NB4 (cell line): ENCODE measurements at regions not wholly inside any gene's neighbourhood (a gene's known extent, or its start where the extent isn't known, plus 50 kb on each side); places are given as distances from the start of the nearest gene placed in this dataset.

ENCODE experiments used
- DNase-seq: peaks from one replicate; pipeline ENCODE4 v3.0.0; 2010; ENCODE audit warnings: low read depth
- H3K4me3 ChIP-seq: one replicate; pipeline ENCODE4 v1.5.1; 2011; ENCODE audit warnings: mild to moderate bottlenecking, low read depth, low read length, moderate library complexity
- MYC ChIP-seq: IDR thresholded peaks from 2 replicates; pipeline ENCODE4 v1.6.1; 2011; ENCODE audit warnings: low read depth, low read length
- POLR2A ChIP-seq: IDR thresholded peaks from 2 replicates; pipeline ENCODE4 v1.6.1; 2011; ENCODE audit warnings: mild to moderate bottlenecking; ENCODE audit not compliant: insufficient read length; ENCODE audit errors: extremely low read depth
- TF ChIP-seq, protein P1 (sequence below): IDR thresholded peaks from one replicate; pipeline ENCODE4 v1.5.1; 2012; ENCODE audit warnings: low read depth, low read length
- TF ChIP-seq, protein P2 (sequence below): IDR thresholded peaks from 2 replicates; pipeline ENCODE4 v1.6.1; 2011; ENCODE audit warnings: low read depth, low read length

DNA sequence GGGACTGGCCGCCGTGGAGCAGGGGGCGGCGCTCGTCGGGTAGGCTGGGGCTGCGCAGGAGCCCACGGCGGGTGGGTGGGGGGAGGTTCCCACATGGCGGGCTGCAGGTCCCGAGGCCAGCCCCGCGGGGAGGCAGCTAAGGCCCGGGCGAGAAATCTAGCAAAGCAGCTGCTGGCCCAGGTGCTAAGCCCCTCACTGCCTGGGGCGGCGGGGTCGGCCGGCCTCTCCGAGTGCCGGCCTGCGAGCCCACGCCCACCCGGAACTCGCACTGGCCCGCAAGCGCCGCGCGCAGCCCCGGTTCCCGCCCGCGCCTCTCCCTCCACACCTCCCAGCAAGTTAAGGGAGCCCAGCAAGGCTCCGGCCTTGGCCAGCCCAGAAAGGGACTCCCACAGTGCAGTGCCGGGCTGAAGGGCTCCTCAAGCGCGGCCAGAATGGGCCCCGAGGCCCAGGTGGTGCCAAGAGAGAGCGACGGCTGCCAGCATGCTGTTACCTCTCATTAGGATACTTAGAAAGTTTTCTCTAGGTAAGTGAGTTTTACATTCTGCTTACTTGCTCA is 1463.5 kb upstream of the MIR17HG start:
- TF ChIP-seq, protein P1, sequence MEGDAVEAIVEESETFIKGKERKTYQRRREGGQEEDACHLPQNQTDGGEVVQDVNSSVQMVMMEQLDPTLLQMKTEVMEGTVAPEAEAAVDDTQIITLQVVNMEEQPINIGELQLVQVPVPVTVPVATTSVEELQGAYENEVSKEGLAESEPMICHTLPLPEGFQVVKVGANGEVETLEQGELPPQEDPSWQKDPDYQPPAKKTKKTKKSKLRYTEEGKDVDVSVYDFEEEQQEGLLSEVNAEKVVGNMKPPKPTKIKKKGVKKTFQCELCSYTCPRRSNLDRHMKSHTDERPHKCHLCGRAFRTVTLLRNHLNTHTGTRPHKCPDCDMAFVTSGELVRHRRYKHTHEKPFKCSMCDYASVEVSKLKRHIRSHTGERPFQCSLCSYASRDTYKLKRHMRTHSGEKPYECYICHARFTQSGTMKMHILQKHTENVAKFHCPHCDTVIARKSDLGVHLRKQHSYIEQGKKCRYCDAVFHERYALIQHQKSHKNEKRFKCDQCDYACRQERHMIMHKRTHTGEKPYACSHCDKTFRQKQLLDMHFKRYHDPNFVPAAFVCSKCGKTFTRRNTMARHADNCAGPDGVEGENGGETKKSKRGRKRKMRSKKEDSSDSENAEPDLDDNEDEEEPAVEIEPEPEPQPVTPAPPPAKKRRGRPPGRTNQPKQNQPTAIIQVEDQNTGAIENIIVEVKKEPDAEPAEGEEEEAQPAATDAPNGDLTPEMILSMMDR: no peak
- no peak overlapping the region for H3K4me3 ChIP-seq
- no peak for DNase-seq

DNA sequence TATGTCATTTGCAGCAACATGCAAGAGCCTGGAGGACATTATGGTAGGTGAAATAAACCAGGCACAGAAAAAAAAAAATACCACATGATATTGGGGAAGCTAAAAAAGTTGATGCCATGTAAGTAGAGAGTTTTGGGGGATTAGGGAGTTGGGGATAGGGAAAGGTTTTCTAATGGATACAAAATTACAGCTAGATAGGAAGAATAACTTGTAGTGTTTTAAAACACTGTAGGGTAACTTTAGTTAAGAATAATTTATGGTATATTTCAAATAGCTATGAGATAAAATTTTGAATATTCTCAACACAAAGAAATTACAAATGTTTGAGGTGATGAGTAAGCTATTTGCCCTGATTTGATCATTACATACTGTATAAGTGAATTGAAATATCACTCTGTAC is 1456.7 kb upstream of the MIR17HG start:
- no peak overlapping the region for H3K4me3 ChIP-seq
- TF ChIP-seq, protein P2, sequence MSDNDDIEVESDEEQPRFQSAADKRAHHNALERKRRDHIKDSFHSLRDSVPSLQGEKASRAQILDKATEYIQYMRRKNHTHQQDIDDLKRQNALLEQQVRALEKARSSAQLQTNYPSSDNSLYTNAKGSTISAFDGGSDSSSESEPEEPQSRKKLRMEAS: no peak
- TF ChIP-seq MYC (no peak), POLR2A (no peak)
- TF ChIP-seq, protein P1: no peak
- no peak for DNase-seq

DNA sequence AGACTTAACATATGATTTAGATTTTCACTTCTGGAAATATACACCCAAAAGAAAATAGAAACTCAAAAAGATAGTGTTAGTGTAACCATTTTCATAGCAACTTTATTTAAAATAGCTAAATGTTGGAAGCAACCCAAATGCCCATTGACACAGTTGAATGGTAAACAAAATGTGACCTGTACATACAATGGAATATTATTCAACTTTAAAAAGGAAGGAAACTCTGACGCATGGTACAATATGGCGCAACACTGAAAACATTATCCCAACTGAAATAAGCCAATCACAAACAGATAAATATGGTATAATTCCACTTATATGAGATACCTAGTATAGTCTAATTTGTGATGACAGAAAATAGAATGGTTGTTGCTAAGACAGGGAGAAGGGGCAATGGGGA is 1456.1 kb upstream of the MIR17HG start:
- no peak for DNase-seq
- TF ChIP-seq, protein P1: no peak
- no peak for TF ChIP-seq MYC
- TF ChIP-seq, protein P2: no peak
- no peak for TF ChIP-seq POLR2A
- H3K4me3 ChIP-seq: no peak overlapping the region

DNA sequence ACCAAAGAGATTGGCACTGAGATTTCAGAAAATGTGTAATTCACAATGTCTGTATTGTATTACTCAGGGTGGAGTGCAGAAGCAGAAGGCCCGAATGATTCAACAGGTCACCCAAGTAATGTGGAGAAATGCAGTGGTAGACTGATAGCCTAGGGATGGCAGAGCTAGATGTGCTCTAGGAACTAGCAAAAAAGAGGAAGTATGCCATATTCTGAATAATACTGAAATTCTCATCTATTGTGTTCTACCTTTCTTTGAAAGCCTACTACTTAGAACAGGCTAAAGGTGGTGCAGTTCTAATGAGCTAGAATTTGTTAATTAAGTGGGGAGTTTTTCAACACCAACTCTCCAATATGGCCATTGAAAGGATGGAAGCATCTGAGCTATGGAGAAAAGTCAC is 1449.8 kb upstream of the MIR17HG start:
- TF ChIP-seq POLR2A: no peak
- TF ChIP-seq MYC: no peak
- TF ChIP-seq, protein P1: no peak
- TF ChIP-seq, protein P2: no peak

DNA sequence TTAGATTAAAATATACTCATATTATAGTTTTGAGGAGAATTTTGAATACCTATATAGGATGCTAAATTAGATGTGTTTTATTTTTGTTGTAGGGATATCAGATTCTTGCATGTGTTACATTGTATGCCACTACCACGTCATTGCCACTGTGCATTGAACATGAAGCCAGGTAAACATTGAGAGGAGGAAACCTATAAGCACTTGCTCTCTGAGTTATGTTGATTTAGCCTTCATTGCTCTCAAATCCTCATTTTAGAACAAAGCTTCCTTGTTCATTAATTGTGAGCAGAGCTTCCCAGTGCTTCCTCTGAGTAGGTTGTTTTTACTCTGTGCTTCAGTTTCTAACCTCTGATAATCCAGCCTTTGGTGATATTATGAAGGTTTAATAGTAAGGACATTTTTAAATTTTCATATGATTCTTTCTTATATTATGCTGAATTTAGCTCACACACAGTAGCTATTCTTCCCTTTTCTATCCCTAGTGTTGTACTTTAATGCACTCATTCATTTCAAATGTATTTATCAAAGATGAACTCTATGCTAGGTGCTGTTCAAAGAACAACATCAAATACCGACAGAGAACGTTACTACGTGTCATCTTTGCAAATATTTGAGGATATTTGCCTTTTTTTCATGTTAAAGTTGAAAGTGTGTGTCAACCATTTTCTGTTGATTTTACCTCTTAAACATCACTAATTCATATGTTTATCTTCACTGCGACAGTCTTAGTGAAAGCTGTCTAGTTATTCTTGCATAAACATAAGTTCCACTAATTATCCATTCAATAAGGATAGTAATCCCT is 1448.0 kb upstream of the MIR17HG start:
- TF ChIP-seq, protein P2: no peak
- TF ChIP-seq POLR2A (no peak), MYC (no peak)
- TF ChIP-seq, protein P1: no peak
- H3K4me3 ChIP-seq: no peak overlapping the region
- no peak for DNase-seq

More for the DNA sequence above, 1449.8 kb upstream of the MIR17HG start:
- no peak overlapping the region for H3K4me3 ChIP-seq
- peak; percentile 4 for DNase-seq
